Spleen (tissue), 7 donors: ENCODE measurements at regions not wholly inside any gene's neighbourhood (a gene's known extent, or its start where the extent isn't known, plus 50 kb on each side); places are given as distances from the start of the nearest gene placed in this dataset.

Source experiments
- POLR2A ChIP-seq, 3 donors: fragments of 450-650 bp; IDR thresholded peaks; one replicate each; pipeline ENCODE4 v1.5.1; 2017; ENCODE audit warnings: antibody characterized with exemption in 3 of 3, mild to moderate bottlenecking in 1 of 3
- TF ChIP-seq, protein P1 (sequence below), 11 experiments: fragments of 200-600 bp in 7 of 11; fragments of 450-650 bp in 4 of 11; sonication (generic) in 4 of 11; IDR thresholded peaks in 8 of 11; conservative IDR thresholded peaks in 3 of 11; 1 replicate in 7 of 11; 2 replicates in 4 of 11; pipeline versions ENCODE4 v1.4.0 to v1.8.0; 2016 to 2021; ENCODE audit warnings: antibody characterized with exemption in 11 of 11, inconsistent platforms in 4 of 11, mild to moderate bottlenecking in 1 of 11
- donor health status: DM: no; HTN: no; CAD: no; lungs with moderate emphysema.
- donor health status: DM: no; HTN: no; CAD: no.
- donor health status: DM: no; HTN: no; CAD: no.

DNA sequence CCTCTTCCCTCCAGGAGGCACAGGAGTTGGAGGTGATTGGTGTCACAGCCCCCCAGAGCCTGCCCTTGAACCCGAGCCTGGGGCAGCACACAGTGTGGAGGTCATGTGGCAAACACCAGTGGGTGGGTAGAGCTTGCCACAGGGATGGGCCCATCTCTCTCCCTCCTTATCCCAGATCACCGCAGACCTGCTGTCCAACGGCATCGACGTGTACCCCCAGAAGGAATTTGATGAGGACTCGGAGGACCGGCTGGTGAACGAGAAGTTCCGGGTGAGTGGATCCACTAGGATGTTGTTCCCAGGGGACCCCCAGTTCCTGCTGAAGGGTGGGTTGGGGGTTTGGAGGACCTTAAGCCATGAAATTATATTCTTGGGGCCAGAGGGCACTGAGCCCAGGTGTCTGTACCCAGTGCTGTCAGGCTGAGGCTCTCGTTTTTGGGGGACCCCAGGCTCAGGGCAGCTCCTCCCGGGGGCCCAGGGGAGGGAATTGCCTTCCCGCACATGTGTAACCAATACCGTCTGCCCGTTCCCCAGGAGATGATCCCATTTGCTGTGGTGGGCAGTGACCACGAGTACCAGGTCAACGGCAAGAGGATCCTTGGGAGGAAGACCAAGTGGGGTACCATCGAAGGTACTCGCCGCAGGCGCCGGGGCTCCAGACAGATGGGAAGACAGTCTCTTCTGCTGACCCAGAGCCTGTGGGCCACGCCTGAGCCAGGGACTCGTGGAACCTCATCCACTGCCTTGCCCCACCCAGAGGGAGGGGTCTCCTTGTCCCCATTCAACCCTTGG, 351.9 kb downstream of the SEC14L1 start:
- TF ChIP-seq, protein P1, sequence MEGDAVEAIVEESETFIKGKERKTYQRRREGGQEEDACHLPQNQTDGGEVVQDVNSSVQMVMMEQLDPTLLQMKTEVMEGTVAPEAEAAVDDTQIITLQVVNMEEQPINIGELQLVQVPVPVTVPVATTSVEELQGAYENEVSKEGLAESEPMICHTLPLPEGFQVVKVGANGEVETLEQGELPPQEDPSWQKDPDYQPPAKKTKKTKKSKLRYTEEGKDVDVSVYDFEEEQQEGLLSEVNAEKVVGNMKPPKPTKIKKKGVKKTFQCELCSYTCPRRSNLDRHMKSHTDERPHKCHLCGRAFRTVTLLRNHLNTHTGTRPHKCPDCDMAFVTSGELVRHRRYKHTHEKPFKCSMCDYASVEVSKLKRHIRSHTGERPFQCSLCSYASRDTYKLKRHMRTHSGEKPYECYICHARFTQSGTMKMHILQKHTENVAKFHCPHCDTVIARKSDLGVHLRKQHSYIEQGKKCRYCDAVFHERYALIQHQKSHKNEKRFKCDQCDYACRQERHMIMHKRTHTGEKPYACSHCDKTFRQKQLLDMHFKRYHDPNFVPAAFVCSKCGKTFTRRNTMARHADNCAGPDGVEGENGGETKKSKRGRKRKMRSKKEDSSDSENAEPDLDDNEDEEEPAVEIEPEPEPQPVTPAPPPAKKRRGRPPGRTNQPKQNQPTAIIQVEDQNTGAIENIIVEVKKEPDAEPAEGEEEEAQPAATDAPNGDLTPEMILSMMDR (IDR thresholded peaks at IDR 0.05 in 8 of 11, conservative IDR thresholded peaks at IDR 0.05 in 3 of 11), result no peak
- TF ChIP-seq POLR2A (IDR thresholded peaks at IDR 0.05), result no peak
